Cerebellar cortex (tissue), 1 donor: ENCODE measurements at regions not wholly inside any gene's neighbourhood (a gene's known extent, or its start where the extent isn't known, plus 50 kb on each side); places are given as distances from the start of the nearest gene placed in this dataset.

ENCODE experiments used
- DNase-seq: peaks from one replicate; pipeline ENCODE4 v3.0.0-alpha.2; 2015; ENCODE audit warnings: low spot score

DNA sequence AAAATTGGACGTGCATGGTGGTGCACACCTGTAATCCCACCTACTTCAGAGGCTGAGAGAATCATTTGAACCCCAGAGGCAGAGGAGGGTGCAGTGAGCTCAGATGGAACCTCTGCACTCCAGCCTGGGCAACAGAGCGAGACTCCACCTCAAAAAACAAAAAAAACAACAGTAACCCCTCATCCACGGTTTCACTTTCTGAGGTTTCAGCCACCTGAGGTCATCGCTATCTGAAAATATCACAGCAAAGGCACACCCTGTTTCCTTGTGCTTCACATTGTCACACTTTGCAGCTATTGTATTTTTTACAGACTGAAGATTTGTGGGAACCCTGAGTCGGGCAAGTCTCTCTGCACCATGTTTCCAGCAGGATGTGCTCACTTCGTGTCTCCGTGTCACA, 54.1 kb upstream of the FOXQ1 start:
- DNase-seq: no peak

DNA sequence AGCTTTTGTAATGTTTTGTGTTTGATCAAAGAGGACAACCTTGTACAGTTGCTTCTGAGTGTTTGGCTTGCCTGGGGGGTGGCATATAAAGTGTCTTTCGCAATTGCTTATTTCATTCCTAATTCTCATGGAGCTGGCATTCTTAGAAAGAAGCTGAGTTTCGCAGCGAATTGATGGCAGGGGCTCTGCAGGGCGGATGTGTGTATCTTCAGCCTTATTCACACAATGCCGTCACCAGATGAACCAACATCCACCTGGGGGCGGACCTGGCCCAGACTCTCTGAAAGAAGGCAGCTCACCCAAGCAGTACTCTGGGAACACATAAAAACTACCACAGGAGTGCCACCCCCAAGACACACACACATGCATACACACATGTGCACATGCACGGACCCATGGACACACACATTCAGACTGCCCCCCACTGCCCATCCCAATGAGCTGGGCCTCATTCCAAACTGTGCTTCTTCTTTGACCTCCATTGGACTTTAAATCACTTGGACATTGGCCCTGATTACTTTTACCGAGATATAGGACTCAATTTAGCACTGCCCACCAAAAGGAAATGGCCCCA, 55.4 kb upstream of the FOXQ1 start:
- no peak for DNase-seq

DNA sequence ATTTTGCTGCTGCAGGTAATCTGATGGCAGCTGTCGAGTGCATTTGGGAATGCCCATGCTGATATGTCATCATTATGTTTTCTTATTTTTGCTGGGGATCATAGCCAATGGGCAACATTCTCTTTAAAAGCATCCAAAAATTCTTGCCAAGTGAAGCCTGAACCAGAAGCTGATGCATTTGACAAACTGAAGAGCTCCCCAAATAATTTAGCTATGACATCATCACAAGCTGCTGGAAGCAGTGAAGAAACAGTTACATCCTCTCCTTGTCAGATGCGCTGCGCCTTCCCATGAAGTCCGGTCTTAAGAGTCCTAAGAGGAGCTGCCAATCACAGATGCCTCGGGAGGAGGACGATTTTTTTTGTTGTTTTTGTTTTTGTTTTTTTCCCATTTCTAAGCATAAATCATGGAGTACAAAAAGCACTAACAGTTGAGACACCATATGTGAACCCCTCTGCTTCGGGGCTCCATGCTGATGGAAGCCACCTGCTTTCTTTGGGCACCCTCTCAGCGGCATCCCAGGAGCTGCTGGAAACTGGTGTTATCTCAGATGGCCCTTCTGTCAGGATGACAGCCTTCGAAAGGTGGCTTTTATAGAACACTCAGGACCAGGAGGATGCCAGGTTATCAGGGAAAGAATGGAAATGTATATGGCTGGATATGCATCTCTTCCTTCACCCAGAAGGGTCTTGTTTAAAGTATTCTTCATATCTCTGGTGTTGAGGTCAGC, 56.1 kb upstream of the FOXQ1 start:
- peak; percentile 81 for DNase-seq

DNA sequence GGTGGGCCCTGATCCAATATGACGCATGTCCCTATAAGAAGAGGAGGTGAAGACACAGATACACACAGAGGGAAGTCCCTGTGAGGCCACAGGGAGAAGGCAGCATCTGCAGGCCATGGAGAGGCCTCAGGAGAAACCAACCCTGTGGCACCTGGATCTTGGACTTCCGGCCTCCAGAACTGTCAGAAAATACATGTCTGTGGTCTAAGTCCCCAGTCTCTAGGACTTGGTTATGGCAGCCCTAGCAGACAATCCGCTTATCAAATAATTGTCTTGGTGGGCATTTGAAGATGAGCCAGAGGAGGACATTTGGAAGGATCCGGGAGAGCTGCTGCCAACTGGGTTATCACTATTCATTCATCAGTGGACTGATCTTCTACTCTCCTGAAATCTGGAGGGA, 57.6 kb upstream of the FOXQ1 start:
- DNase-seq: no peak

DNA sequence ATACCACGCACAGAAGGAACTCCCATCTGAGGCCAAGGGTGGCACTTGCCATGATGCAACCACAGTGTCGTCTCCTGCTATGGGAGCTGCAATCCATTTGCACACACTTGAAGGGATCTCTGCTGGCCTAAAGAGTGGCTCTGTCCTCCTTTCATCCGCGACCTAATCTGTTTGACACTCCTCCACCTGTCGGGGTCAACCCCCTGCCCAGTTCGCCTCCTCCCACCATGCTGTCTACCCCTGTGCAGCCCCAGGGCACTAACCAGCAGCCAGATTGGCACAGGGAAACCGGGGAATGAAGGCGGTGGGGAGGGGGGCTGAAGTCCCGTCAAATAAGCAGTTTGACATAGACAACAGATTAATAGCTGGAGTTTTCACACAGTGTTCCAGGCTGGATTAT, 58.1 kb upstream of the FOXQ1 start:
- DNase-seq: no peak

GRCh38 chr6:1251198-1252155, 60.4 kb upstream of the FOXQ1 start:
- DNase-seq: no peak

- no peak for DNase-seq
Measured at GRCh38 chr6:1250489-1251197, 61.3 kb upstream of the FOXQ1 start.

GRCh38 chr6:1247894-1248293, 64.0 kb upstream of the FOXQ1 start:
- no peak for DNase-seq

DNA sequence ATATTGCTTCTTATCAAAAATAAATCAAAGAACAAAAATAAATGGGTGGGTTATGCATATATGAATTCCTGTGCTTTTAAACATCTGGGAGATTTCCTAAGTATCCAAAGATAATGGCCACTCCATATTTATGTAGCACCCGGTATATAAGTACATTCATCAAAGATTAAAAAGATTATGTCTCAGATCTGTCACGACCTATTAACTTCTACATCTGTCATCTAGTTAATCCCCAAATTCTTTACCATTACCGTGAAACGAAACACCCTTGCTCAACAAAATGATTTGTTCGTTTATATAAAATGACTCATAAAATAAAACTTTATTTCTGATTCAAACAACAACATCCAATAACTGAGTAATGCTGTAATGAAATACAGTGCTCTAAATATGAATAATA, 64.8 kb upstream of the FOXQ1 start:
- DNase-seq: no peak

DNA sequence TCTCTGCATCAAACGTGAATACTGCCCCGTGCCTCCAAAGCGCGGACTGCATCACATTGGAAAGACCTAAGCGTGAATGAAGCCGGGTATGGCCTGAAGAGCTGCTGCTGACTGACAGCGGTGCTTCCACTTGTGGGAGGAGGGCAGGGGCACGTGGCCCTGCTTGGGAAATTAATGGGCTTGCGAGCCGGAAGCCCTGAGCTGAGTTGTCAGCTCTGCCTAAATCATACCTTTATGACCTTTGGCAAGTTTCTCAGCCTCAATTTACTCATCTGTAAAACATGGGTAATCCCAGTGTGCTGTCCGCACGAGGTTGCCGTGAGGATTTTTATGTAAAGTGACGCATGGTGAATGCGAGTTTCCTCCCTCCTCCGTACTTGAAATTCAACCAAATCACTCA, 67.0 kb upstream of the FOXQ1 start:
- no peak for DNase-seq

DNA sequence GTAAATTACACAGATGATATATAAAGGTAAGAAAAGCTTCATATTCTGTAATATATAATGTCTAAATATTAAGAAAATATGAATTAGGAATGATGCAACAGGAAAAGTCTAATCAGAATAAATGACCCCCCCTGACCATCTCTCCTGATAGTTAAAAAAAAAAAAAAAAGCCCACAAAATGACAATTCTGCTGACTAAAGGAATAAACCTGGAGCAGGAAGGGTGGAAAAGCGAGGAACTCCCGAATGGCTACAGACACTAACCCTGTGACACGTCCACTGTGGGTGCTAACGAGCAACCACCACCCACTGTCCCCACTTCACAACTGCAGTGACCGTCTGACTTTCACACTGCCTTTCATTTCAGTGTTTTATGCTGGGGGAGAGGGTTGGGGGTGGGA, 67.6 kb upstream of the FOXQ1 start:
- no peak for DNase-seq

- DNase-seq: no peak
Measured at GRCh38 chr6:1242446-1242845, 69.5 kb upstream of the FOXQ1 start.

GRCh38 chr6:1242021-1242420, 69.9 kb upstream of the FOXQ1 start:
- DNase-seq: peak; percentile 62

GRCh38 chr6:1240766-1241318, 71.1 kb upstream of the FOXQ1 start:
- DNase-seq: no peak

DNA sequence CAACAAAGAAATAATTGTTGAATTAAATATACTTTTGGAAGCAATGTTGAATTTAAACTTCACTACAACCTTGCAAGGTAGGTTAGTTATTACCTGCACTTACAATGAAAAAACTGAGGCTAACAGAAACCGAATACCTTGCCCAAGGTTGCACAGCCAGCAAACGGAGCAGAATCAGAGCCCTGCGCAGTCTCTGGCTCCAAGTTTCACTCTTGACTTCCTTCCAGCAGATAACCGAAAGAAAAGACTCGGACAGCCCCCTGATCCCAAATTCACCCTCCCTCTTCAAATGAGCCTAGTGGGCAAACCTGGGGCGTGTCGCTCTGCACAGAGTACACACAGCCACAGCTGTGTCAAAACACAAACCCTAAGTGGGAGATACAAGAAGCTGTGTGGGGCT, 72.1 kb upstream of the FOXQ1 start:
- DNase-seq: no peak

- no peak for DNase-seq
Measured at GRCh38 chr6:1238040-1238439, 73.9 kb upstream of the FOXQ1 start.

GRCh38 chr6:1237636-1238035, 74.3 kb upstream of the FOXQ1 start:
- no peak for DNase-seq

GRCh38 chr6:1235825-1236224, 76.1 kb upstream of the FOXQ1 start:
- DNase-seq: no peak

GRCh38 chr6:1233924-1234323, 78.0 kb upstream of the FOXQ1 start:
- DNase-seq: no peak

DNA sequence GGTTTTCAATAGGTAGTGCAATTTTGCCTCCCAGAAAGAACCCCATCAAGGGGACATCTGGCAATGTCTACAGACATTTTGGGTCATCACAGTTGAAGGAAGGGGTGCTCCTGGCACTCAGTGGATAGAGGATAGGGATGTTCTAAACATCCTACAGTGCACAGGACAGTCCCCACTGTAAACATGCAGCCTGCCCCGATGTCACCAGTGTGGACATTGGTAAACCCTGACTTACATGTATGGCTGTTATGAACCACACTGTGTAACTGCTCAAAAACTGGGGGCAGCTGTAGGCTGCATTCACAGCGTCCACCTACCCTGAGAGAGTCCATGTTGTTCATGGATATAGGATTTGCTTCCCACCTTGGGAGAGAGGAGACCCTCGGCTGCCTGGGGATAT, 79.3 kb upstream of the FOXQ1 start:
- no peak for DNase-seq

DNA sequence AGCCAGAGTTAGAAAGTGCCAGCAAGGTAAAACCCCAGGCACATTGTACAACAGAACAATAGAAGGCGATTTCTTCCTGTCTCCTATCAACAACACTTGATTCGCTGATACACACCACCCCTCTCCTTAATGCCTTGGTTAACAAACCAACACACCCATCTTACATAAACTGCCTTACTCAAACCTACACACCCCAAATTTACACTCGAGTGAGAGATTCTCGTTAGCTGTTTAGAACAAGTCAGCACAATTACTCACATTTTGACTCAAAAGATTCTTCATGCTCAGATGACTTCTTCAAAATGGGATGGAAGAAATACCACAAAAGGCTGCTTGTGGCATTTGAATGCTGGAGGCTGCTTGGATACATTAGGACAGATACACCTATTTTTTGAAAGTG, 80.0 kb upstream of the FOXQ1 start:
- no peak for DNase-seq
